OCI-LY1 (cell line): ENCODE measurements at regions not wholly inside any gene's neighbourhood (a gene's known extent, or its start where the extent isn't known, plus 50 kb on each side); places are given as distances from the start of the nearest gene placed in this dataset.

Experiments
- CTCF ChIP-seq: fragments of 200-600 bp; sonication (generic), shearing (Covaris generic); IDR thresholded peaks from 2 replicates; pipeline ENCODE4 v1.5.1; 2017; ENCODE audit warnings: mild to moderate bottlenecking, antibody characterized with exemption, low read length, moderate library complexity, mixed read lengths
- EZH2 ChIP-seq: fragments of 200-600 bp; sonication (generic), shearing (Covaris generic); IDR thresholded peaks from 2 replicates; pipeline ENCODE4 v1.8.0; 2017; ENCODE audit warnings: borderline replicate concordance, mixed run types, mild to moderate bottlenecking, antibody characterized with exemption, low read length, moderate library complexity, mixed read lengths

DNA sequence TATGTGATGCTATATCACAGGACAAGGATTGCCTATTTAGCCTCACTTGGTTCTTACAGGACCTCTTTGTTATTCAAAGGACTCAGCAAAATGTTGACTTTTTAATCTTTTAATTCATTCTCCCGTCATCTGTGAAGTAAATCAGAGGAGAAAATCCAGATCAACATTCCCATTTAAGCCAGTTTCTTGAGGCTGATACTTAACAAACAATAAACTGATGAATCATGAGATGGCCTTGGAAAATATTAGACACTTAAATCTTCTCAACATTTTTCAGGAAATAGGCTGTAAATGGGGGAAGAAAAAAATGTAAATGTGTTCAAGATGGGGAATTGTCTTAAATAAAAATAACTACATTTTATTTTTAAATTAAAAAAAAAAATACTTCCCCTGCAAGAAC, 55.9 kb upstream of the UBR2 start:
- TF ChIP-seq CTCF = no peak
- TF ChIP-seq EZH2 = no peak
